Adipocyte (in vitro differentiated cells): ENCODE measurements at regions not wholly inside any gene's neighbourhood (a gene's known extent, or its start where the extent isn't known, plus 50 kb on each side); places are given as distances from the start of the nearest gene placed in this dataset.

Experiments
- DNase-seq: peaks from one replicate; pipeline ENCODE4 v3.0.0-alpha.2; 2015; ENCODE audit warnings: low read depth
- H3K27me3 ChIP-seq: replicated peaks from 2 replicates; pipeline ENCODE4 v1.7.0; 2013; ENCODE audit warnings: mild to moderate bottlenecking, low read length, moderate library complexity; ENCODE audit not compliant: control insufficient read depth, insufficient read depth
- H3K36me3 ChIP-seq: 2 replicates; pipeline ENCODE4 v1.7.0; 2013; ENCODE audit warnings: low read length, mild to moderate bottlenecking, moderate library complexity; ENCODE audit not compliant: control insufficient read depth, insufficient read depth, severe bottlenecking
- H3K4me1 ChIP-seq: 2 replicates; pipeline ENCODE4 v1.7.0; 2013; ENCODE audit warnings: mild to moderate bottlenecking, low read length, moderate library complexity; ENCODE audit not compliant: control insufficient read depth, insufficient read depth
- H3K4me3 ChIP-seq: 2 replicates; pipeline ENCODE4 v1.7.0; 2013; ENCODE audit warnings: mild to moderate bottlenecking, low read length, moderate library complexity
- H3K9ac ChIP-seq: 2 replicates; pipeline ENCODE4 v1.7.0; 2013; ENCODE audit warnings: mild to moderate bottlenecking, low read length, moderate library complexity
- H3K9me3 ChIP-seq: 2 replicates; pipeline ENCODE4 v1.7.0; 2013; ENCODE audit warnings: mild to moderate bottlenecking, low read length, moderate library complexity; ENCODE audit not compliant: control insufficient read depth

- DNase-seq: no peak
- Histone ChIP-seq H3K27me3 (no peaks in the 10 kb centered on the region), H3K9me3 (no peaks in the 10 kb centered on the region), H3K36me3 (no peaks in the 10 kb centered on the region), H3K4me1 (no peaks in the 10 kb centered on the region), H3K9ac (no peak overlapping the region), H3K4me3 (no peak overlapping the region)
These were observed 898.2 kb upstream of the MAP3K7 start for GRCh38 chr6:91485047-91485446.

GRCh38 chr6:91483415-91484105, 896.7 kb upstream of the MAP3K7 start:
- no peaks in the 10 kb centered on the region for H3K9me3 ChIP-seq

GRCh38 chr6:91482498-91482897, 895.6 kb upstream of the MAP3K7 start:
- DNase-seq: no peak
- Histone ChIP-seq H3K9me3 (no peaks in the 10 kb centered on the region), H3K27me3 (no peaks in the 10 kb centered on the region), H3K4me3 (no peak overlapping the region), H3K4me1 (no peaks in the 10 kb centered on the region), H3K9ac (no peak overlapping the region), H3K36me3 (no peaks in the 10 kb centered on the region)

More at GRCh38 chr6:91483415-91484105, 896.7 kb upstream of the MAP3K7 start:
- Histone ChIP-seq H3K36me3 (no peaks in the 10 kb centered on the region), H3K4me3 (no peak overlapping the region), H3K27me3 (no peaks in the 10 kb centered on the region), H3K4me1 (no peaks in the 10 kb centered on the region), H3K9ac (no peak overlapping the region)
- no peak for DNase-seq

- no peak for DNase-seq
- no peaks in the 10 kb centered on the region for H3K27me3 ChIP-seq
- H3K9ac ChIP-seq: no peak overlapping the region
These were observed 893.5 kb upstream of the MAP3K7 start for GRCh38 chr6:91480402-91480801.

GRCh38 chr6:91477688-91478087, 890.8 kb upstream of the MAP3K7 start:
- Histone ChIP-seq H3K36me3 (no peaks in the 10 kb centered on the region), H3K9ac (no peak overlapping the region), H3K4me3 (no peak overlapping the region), H3K9me3 (no peaks in the 10 kb centered on the region), H3K4me1 (peaks cover 3% of the 10 kb centered on the region), H3K27me3 (no peaks in the 10 kb centered on the region)
- DNase-seq: no peak

More at GRCh38 chr6:91480402-91480801, 893.5 kb upstream of the MAP3K7 start:
- Histone ChIP-seq H3K4me3 (no peak overlapping the region), H3K36me3 (no peaks in the 10 kb centered on the region), H3K4me1 (peaks cover 3% of the 10 kb centered on the region), H3K9me3 (no peaks in the 10 kb centered on the region)

GRCh38 chr6:91476000-91476399, 889.1 kb upstream of the MAP3K7 start:
- peaks cover 3% of the 10 kb centered on the region for H3K4me1 ChIP-seq
- no peak overlapping the region for H3K9ac ChIP-seq
- no peaks in the 10 kb centered on the region for H3K27me3 ChIP-seq
- no peaks in the 10 kb centered on the region for H3K36me3 ChIP-seq
- no peaks in the 10 kb centered on the region for H3K9me3 ChIP-seq
- H3K4me3 ChIP-seq: no peak overlapping the region
- peak; percentile 62 for DNase-seq

- Histone ChIP-seq H3K4me3 (no peak overlapping the region), H3K9me3 (no peaks in the 10 kb centered on the region), H3K36me3 (no peaks in the 10 kb centered on the region), H3K9ac (no peak overlapping the region), H3K4me1 (no peaks in the 10 kb centered on the region), H3K27me3 (no peaks in the 10 kb centered on the region)
- DNase-seq: no peak
These were observed 878.5 kb upstream of the MAP3K7 start for GRCh38 chr6:91465393-91465792.

GRCh38 chr6:91464718-91465117, 877.8 kb upstream of the MAP3K7 start:
- H3K4me1 ChIP-seq: no peaks in the 10 kb centered on the region
- no peak for DNase-seq
- H3K4me3 ChIP-seq: no peak overlapping the region
- H3K9ac ChIP-seq: no peak overlapping the region
- H3K27me3 ChIP-seq: no peaks in the 10 kb centered on the region
- H3K36me3 ChIP-seq: no peaks in the 10 kb centered on the region
- no peaks in the 10 kb centered on the region for H3K9me3 ChIP-seq

GRCh38 chr6:91464201-91464600, 877.3 kb upstream of the MAP3K7 start:
- no peak for DNase-seq
- H3K36me3 ChIP-seq: no peaks in the 10 kb centered on the region
- H3K9me3 ChIP-seq: no peaks in the 10 kb centered on the region
- H3K27me3 ChIP-seq: no peaks in the 10 kb centered on the region
- H3K9ac ChIP-seq: no peak overlapping the region
- H3K4me3 ChIP-seq: no peak overlapping the region
- H3K4me1 ChIP-seq: no peaks in the 10 kb centered on the region

- no peak overlapping the region for H3K4me3 ChIP-seq
- DNase-seq: peak; percentile 60
These were observed 875.4 kb upstream of the MAP3K7 start for GRCh38 chr6:91462241-91462640.

GRCh38 chr6:91453224-91453878, 866.5 kb upstream of the MAP3K7 start:
- no peaks in the 10 kb centered on the region for H3K4me1 ChIP-seq
- H3K9ac ChIP-seq: no peak overlapping the region
- no peaks in the 10 kb centered on the region for H3K36me3 ChIP-seq
- no peaks in the 10 kb centered on the region for H3K9me3 ChIP-seq
- no peak for DNase-seq
- H3K27me3 ChIP-seq: no peaks in the 10 kb centered on the region
- H3K4me3 ChIP-seq: no peak overlapping the region

More at GRCh38 chr6:91462241-91462640, 875.4 kb upstream of the MAP3K7 start:
- Histone ChIP-seq H3K9me3 (no peaks in the 10 kb centered on the region), H3K9ac (no peak overlapping the region), H3K4me1 (no peaks in the 10 kb centered on the region), H3K36me3 (no peaks in the 10 kb centered on the region), H3K27me3 (no peaks in the 10 kb centered on the region)
